Natural killer cell (primary cell): ENCODE measurements at regions not wholly inside any gene's neighbourhood (a gene's known extent, or its start where the extent isn't known, plus 50 kb on each side); places are given as distances from the start of the nearest gene placed in this dataset.
"Not testable (repeated sequence)": the region's sequence is repeated elsewhere in the genome, so short reads cannot be mapped to it uniquely, and the experiment has no call there.

Experiments used
- ATAC-seq, 3 donors: fragments of 150-1000 bp in 2 of 3; fragments of 200-7000 bp in 1 of 3; cut with Tn5 transposase; 1 replicate in 1 of 3; 2 replicates in 2 of 3; pipeline ENCODE4 v1.10.0; 2021; ENCODE audit warnings: mild to moderate bottlenecking in 2 of 3, moderate library complexity in 2 of 3
- DNase-seq, 2 donors: peaks; one replicate each; pipeline versions ENCODE4 v3.0.0 to v3.0.0-alpha.2; 2013 to 2021; ENCODE audit warnings: mixed read lengths in 1 of 2
- H3K27ac ChIP-seq: one replicate; pipeline ENCODE4 v1.5.1; 2013; ENCODE audit warnings: mild to moderate bottlenecking, low read length
- H3K27me3 ChIP-seq: one replicate; pipeline ENCODE4 v1.6.1; 2013; ENCODE audit warnings: low read length; ENCODE audit not compliant: control insufficient read depth, insufficient read depth
- H3K36me3 ChIP-seq: one replicate; pipeline ENCODE4 v1.6.1; 2013; ENCODE audit warnings: low read length; ENCODE audit not compliant: control insufficient read depth, insufficient read depth
- H3K4me1 ChIP-seq: one replicate; pipeline ENCODE4 v1.6.1; 2013; ENCODE audit warnings: low read length; ENCODE audit not compliant: control insufficient read depth, insufficient read depth
- H3K4me3 ChIP-seq: one replicate; pipeline ENCODE4 v1.5.1; 2013; ENCODE audit warnings: low read length
- H3K9me3 ChIP-seq: one replicate; pipeline ENCODE4 v1.6.1; 2013; ENCODE audit warnings: low read length; ENCODE audit not compliant: control insufficient read depth, insufficient read depth
- H3K27ac Mint-ChIP-seq, 2 donors: one replicate each; pipeline ENCODE4 v1.8.0; 2022; ENCODE audit warnings: mild to moderate bottlenecking in 2 of 2, mixed read lengths in 2 of 2, moderate library complexity in 1 of 2
- H3K27me3 Mint-ChIP-seq, 2 donors: one replicate each; pipeline ENCODE4 v1.8.0; 2022; ENCODE audit warnings: low read depth in 2 of 2, mixed read lengths in 2 of 2
- H3K36me3 Mint-ChIP-seq: one replicate; pipeline ENCODE4 v1.8.0; 2022; ENCODE audit warnings: mixed read lengths
- H3K4me1 Mint-ChIP-seq, 2 donors: one replicate each; pipeline ENCODE4 v1.8.0; 2022; ENCODE audit warnings: mixed read lengths in 2 of 2
- H3K4me3 Mint-ChIP-seq: one replicate; pipeline ENCODE4 v1.8.0; 2022; ENCODE audit warnings: mild to moderate bottlenecking, moderate library complexity, mixed read lengths
- H3K9me3 Mint-ChIP-seq, 2 donors: one replicate each; pipeline ENCODE4 v1.8.0; 2022; ENCODE audit warnings: mixed read lengths in 2 of 2
- CTCF ChIP-seq: fragments of 200-600 bp; IDR thresholded peaks from one replicate; pipeline ENCODE4 v1.8.0; 2022; ENCODE audit warnings: antibody characterized with exemption
- WGBS: methylation state at CpG from one replicate; pipeline ENCODE4 v1.1.7; 2013; ENCODE audit warnings: missing lambda C conversion rate; ENCODE audit not compliant: insufficient coverage; 5-methylcytosine and 5-hydroxymethylcytosine counted together
- intact Hi-C: fragments of 100-400 bp; cut with micrococcal nuclease; formaldehyde crosslinking; loops from one replicate; pipeline ENCODE4 v1.14.2; 2022

- H3K27ac Mint-ChIP-seq: no peak overlapping the region
- intact Hi-C loops: no loop called here
- WGBS: no CpG with 5 or more reads among the region's 2 CpGs
- H3K4me3 Mint-ChIP-seq: no peak overlapping the region
- H3K36me3 ChIP-seq: no peaks in the 10 kb centered on the region
- H3K9me3 Mint-ChIP-seq: peaks cover 3 to 7% of the 10 kb centered on the region in 2 donors
- H3K4me1 ChIP-seq: no peaks in the 10 kb centered on the region
- no peaks in the 10 kb centered on the region for H3K36me3 Mint-ChIP-seq
- ATAC-seq (no peak), DNase-seq (no peak)
- H3K4me3 ChIP-seq: no peak overlapping the region
- TF ChIP-seq CTCF: no peak
- H3K27me3 ChIP-seq: no peaks in the 10 kb centered on the region
- no peak overlapping the region for H3K27ac ChIP-seq
- no peaks in the 10 kb centered on the region for H3K9me3 ChIP-seq
- no peaks in the 10 kb centered on the region for H3K4me1 Mint-ChIP-seq
- H3K27me3 Mint-ChIP-seq: no peaks in the 10 kb centered on the region
Observed at GRCh38 chr3:69612791-69613190, 126.5 kb upstream of the MITF start.

GRCh38 chr3:69609566-69609965, 129.7 kb upstream of the MITF start:
- H3K27me3 ChIP-seq, DNase-seq, H3K4me3 ChIP-seq, H3K4me1 ChIP-seq, H3K4me1 Mint-ChIP-seq, H3K36me3 ChIP-seq, intact Hi-C loops, H3K27ac ChIP-seq, ATAC-seq, H3K27me3 Mint-ChIP-seq, H3K27ac Mint-ChIP-seq, H3K9me3 ChIP-seq, H3K36me3 Mint-ChIP-seq, H3K4me3 Mint-ChIP-seq, H3K9me3 Mint-ChIP-seq: not testable (repeated sequence)
- 54% methylated on average over 1 of the region's 1 CpG for WGBS

- TF ChIP-seq CTCF: no peak
Observed at GRCh38 chr3:69607466-69608305, 131.6 kb upstream of the MITF start.

GRCh38 chr3:69605867-69606266, 133.4 kb upstream of the MITF start:
- H3K4me1 ChIP-seq: no peaks in the 10 kb centered on the region
- H3K9me3 Mint-ChIP-seq: peaks cover 3 to 5% of the 10 kb centered on the region in 2 donors
- H3K27ac Mint-ChIP-seq: no peak overlapping the region
- H3K36me3 ChIP-seq: no peaks in the 10 kb centered on the region
- intact Hi-C loops: no loop called here
- no peaks in the 10 kb centered on the region for H3K4me1 Mint-ChIP-seq
- H3K27ac ChIP-seq: no peak overlapping the region
- H3K4me3 Mint-ChIP-seq: no peak overlapping the region
- no peaks in the 10 kb centered on the region for H3K36me3 Mint-ChIP-seq
- H3K27me3 Mint-ChIP-seq: no peaks in the 10 kb centered on the region
- no peak overlapping the region for H3K4me3 ChIP-seq
- ATAC-seq (no peak), DNase-seq (no peak)
- no peaks in the 10 kb centered on the region for H3K27me3 ChIP-seq
- no peaks in the 10 kb centered on the region for H3K9me3 ChIP-seq
- WGBS: 94% methylated on average over 4 of the region's 4 CpGs
- TF ChIP-seq CTCF: no peak

More at GRCh38 chr3:69607466-69608305, 131.6 kb upstream of the MITF start:
- H3K36me3 ChIP-seq: no peaks in the 10 kb centered on the region
- no peaks in the 10 kb centered on the region for H3K4me1 ChIP-seq
- Mint-ChIP-seq H3K4me1 (no peaks in the 10 kb centered on the region), H3K36me3 (no peaks in the 10 kb centered on the region), H3K9me3 (peaks cover 3 to 5% of the 10 kb centered on the region in 2 donors), H3K27ac (no peak overlapping the region), H3K27me3 (no peaks in the 10 kb centered on the region), H3K4me3 (no peak overlapping the region)
- no peak overlapping the region for H3K27ac ChIP-seq
- H3K9me3 ChIP-seq: no peaks in the 10 kb centered on the region
- DNase-seq (no peak), ATAC-seq (no peak)
- no peaks in the 10 kb centered on the region for H3K27me3 ChIP-seq
- no peak overlapping the region for H3K4me3 ChIP-seq
- 65% methylated on average over 4 of the region's 4 CpGs for WGBS
- intact Hi-C loops: no loop called here
